Right lobe of liver (tissue), 6 donors: ENCODE measurements at regions not wholly inside any gene's neighbourhood (a gene's known extent, or its start where the extent isn't known, plus 50 kb on each side); places are given as distances from the start of the nearest gene placed in this dataset.

Source experiments
- ATAC-seq, 4 donors: fragments of 200-7000 bp; cut with Tn5 transposase; one replicate each; pipeline ENCODE4 v1.9.1; 2020; ENCODE audit warnings: mild to moderate bottlenecking in 4 of 4, moderate library complexity in 4 of 4
- DNase-seq, 3 donors: peaks; one replicate each; pipeline ENCODE4 v3.0.0-alpha.2; 2020
- H3K27ac ChIP-seq, 3 donors: fragments of 200-600 bp; one replicate each; pipeline ENCODE4 v1.8.0; 2022
- H3K27me3 ChIP-seq, 2 donors: fragments of 200-600 bp; one replicate each; pipeline ENCODE4 v1.8.0; 2022
- H3K36me3 ChIP-seq, 4 donors: fragments of 200-600 bp; sonication (generic) in 1 of 4; one replicate each; pipeline versions ENCODE4 v1.5.1 to v1.8.0; 2017 to 2022; ENCODE audit warnings: control low read depth in 1 of 4
- H3K4me1 ChIP-seq, 4 donors: fragments of 200-600 bp; sonication (generic) in 1 of 4; one replicate each; pipeline versions ENCODE4 v1.5.1 to v1.8.0; 2017 to 2022; ENCODE audit warnings: control low read depth in 1 of 4
- H3K4me3 ChIP-seq, 3 donors: fragments of 200-600 bp; one replicate each; pipeline ENCODE4 v1.8.0; 2022
- H3K9me3 ChIP-seq, 4 donors: fragments of 200-600 bp; sonication (generic) in 1 of 4; one replicate each; pipeline versions ENCODE4 v1.5.1 to v1.8.0; 2017 to 2022; ENCODE audit warnings: control low read depth in 1 of 4
- CTCF ChIP-seq, 4 donors: fragments of 200-600 bp in 3 of 4; fragments of 450-650 bp in 1 of 4; IDR thresholded peaks; one replicate each; pipeline versions ENCODE4 v1.5.1 to v1.8.0; 2016 to 2022; ENCODE audit warnings: antibody characterized with exemption in 4 of 4, mild to moderate bottlenecking in 2 of 4
- POLR2A ChIP-seq: fragments of 450-650 bp; IDR thresholded peaks from one replicate; pipeline ENCODE4 v1.6.1; 2017; ENCODE audit warnings: antibody characterized with exemption, mild to moderate bottlenecking
- WGBS: methylation state at CpG from one replicate; pipeline ENCODE4 v1.1.6; 2018; ENCODE audit warnings: low coverage, low lambda C conversion rate; ENCODE audit not compliant: insufficient coverage; ENCODE audit errors: missing lambda C conversion rate; 5-methylcytosine and 5-hydroxymethylcytosine counted together
- intact Hi-C, 2 donors: fragments of 100-400 bp; cut with DNase I; formaldehyde crosslinking; loops; one replicate each; pipeline versions ENCODE4 v1.11.2 to v1.14.1; 2022
- donor health status: DM: no; HTN: yes; CAD: no.
- donor health status: DM: no; HTN: no; CAD: no.
- donor health status: DM: no; HTN: no; CAD: no.
- donor health status: DM: no; HTN: yes; CAD: no.
- donor health status: DM: no; HTN: yes; CAD: no.

DNA sequence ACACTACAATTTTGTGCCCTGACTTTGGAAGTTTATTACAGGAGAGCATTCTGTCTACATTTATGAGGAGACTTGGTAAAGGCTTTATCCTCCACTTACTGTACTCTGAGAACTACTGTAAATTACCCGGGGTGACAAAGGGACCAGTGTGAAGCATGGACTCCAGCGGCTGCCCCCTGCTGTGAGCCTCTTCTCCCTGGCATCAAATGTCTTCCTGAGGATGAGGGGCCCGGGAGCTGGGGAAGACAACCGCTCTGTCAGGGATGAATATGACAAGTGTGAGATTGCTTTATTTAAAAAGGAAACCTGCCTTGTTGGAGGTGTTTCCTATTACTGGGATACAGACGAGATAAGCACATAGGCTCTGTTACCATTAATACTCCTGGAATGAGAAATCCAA, 714.8 kb downstream of the CCSER2 start:
- peaks cover 0 to 5% (median 0%) of the 10 kb centered on the region in 4 donors for H3K4me1 ChIP-seq
- H3K36me3 ChIP-seq = no peaks in the 10 kb centered on the region
- no peaks in the 10 kb centered on the region for H3K27me3 ChIP-seq
- no peak for TF ChIP-seq CTCF (IDR thresholded peaks at IDR 0.05)
- TF ChIP-seq POLR2A = no peak
- H3K4me3 ChIP-seq = no peak overlapping the region
- DNase-seq (no peak), ATAC-seq (no peak)
- intact Hi-C loops = no loop called here
- no peaks in the 10 kb centered on the region for H3K9me3 ChIP-seq
- WGBS = 62% methylated on average over 5 of the region's 5 CpGs
- H3K27ac ChIP-seq = no peak overlapping the region

- ATAC-seq (no peak), DNase-seq (no peak)
- H3K4me3 ChIP-seq = no peak overlapping the region
- TF ChIP-seq CTCF (IDR thresholded peaks at IDR 0.05) (no peak), POLR2A (no peak)
- intact Hi-C loops = no loop called here
- no peaks in the 10 kb centered on the region for H3K9me3 ChIP-seq
- H3K36me3 ChIP-seq = no peaks in the 10 kb centered on the region
- H3K4me1 ChIP-seq = peaks cover 0 to 9% (median 0%) of the 10 kb centered on the region in 4 donors
- H3K27me3 ChIP-seq = no peaks in the 10 kb centered on the region
- WGBS = 61% methylated on average over 2 of the region's 2 CpGs
- H3K27ac ChIP-seq = no peak overlapping the region
Observed at GRCh38 chr10:85045046-85045445, 716.7 kb downstream of the CCSER2 start.

DNA sequence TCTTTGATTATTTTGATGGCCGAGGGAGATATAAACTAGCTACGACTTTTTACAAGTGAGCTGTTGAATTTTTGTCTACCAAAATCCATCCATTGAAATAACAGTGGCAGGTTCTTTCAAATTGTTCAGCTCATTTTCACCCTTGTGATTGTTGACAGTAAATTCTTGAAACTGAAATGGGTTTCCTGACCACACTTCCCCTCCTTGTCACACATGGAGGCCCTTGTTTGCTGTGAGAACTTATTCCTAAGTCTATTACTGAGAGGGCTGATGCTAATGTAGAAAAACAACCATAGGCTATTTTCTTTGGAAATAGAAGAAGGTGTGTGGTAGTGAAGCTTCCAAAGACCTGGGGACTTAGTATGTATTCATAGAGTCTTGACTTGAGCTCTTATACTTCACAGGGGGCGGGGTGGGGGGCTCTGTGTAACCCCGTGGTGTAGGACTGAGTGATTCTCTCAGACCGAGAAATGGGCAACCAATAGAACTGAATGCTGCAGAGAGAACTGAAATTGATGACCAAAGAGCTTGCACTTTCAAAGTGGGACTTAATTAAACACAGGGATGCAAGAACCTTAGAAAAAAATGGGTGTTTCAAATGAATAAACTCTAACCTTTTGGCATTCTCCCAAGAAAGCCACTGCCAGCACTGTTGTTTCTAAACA, 718.9 kb downstream of the CCSER2 start:
- no peaks in the 10 kb centered on the region for H3K9me3 ChIP-seq
- H3K27ac ChIP-seq = no peak overlapping the region
- H3K4me1 ChIP-seq = peaks cover 0 to 9% (median 0%) of the 10 kb centered on the region in 4 donors
- ATAC-seq = peak in 1 of 4 donors; percentile 41
- no peak for DNase-seq
- no peak for TF ChIP-seq CTCF (IDR thresholded peaks at IDR 0.05)
- no peak for TF ChIP-seq POLR2A
- H3K27me3 ChIP-seq = no peaks in the 10 kb centered on the region
- no peak overlapping the region for H3K4me3 ChIP-seq
- no peaks in the 10 kb centered on the region for H3K36me3 ChIP-seq
- 62% methylated on average over 5 of the region's 5 CpGs for WGBS
- intact Hi-C loops = no loop called here

DNA sequence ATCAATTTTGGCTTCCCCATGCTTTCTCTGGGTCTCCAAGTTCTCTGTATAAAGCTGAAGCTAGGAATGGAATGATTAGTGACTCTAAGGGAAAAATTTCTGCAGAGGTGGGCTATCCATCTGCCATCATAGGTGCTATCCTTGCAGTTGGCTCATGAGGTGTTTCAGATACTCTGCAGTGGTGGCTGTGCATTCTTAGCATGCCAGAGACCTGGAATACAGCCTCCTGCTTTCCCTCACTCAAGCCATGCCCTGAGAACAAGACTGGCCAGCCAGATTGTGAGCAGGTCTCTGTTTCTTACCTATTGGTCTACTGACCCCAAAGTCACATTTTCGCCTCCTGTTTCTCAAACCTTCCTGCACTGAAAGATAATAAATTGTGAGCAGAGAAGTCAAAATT, 719.6 kb downstream of the CCSER2 start:
- no peaks in the 10 kb centered on the region for H3K27me3 ChIP-seq
- intact Hi-C loops = no loop called here
- 64% methylated on average over 1 of the region's 1 CpG for WGBS
- H3K27ac ChIP-seq = no peak overlapping the region
- H3K4me3 ChIP-seq = no peak overlapping the region
- no peaks in the 10 kb centered on the region for H3K36me3 ChIP-seq
- H3K4me1 ChIP-seq = peaks cover 0 to 9% (median 0%) of the 10 kb centered on the region in 4 donors
- H3K9me3 ChIP-seq = no peaks in the 10 kb centered on the region
- DNase-seq (no peak), ATAC-seq (peak in 1 of 4 donors; percentile 15)
- TF ChIP-seq CTCF (IDR thresholded peaks at IDR 0.05) = no peak
- no peak for TF ChIP-seq POLR2A
